ENCODE measurements at regions not wholly inside any gene's neighbourhood (a gene's known extent, or its start where the extent isn't known, plus 50 kb on each side); places are given as distances from the start of the nearest gene placed in this dataset.

DNA sequence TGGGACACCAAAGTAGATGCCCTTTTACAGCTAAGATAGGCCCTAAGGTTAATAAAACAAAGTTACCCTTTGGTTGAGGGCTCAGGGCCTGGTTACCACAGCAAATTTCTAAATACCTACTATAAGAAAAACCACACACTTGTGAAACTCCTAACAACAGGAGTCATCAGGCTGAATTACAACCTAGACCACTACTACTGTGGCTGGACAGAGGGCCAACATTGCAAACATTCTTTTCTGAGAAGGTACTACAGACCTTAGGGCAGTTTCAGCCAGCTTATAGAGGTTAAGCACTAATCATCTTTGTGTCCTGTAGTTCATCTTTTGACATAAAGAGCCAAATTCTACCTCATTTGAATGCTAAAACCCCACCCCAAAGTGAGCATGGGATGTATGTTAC lies 504.0 kb downstream of the RAPGEF2 start:
- TF ChIP-seq, protein P1, sequence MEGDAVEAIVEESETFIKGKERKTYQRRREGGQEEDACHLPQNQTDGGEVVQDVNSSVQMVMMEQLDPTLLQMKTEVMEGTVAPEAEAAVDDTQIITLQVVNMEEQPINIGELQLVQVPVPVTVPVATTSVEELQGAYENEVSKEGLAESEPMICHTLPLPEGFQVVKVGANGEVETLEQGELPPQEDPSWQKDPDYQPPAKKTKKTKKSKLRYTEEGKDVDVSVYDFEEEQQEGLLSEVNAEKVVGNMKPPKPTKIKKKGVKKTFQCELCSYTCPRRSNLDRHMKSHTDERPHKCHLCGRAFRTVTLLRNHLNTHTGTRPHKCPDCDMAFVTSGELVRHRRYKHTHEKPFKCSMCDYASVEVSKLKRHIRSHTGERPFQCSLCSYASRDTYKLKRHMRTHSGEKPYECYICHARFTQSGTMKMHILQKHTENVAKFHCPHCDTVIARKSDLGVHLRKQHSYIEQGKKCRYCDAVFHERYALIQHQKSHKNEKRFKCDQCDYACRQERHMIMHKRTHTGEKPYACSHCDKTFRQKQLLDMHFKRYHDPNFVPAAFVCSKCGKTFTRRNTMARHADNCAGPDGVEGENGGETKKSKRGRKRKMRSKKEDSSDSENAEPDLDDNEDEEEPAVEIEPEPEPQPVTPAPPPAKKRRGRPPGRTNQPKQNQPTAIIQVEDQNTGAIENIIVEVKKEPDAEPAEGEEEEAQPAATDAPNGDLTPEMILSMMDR (IDR thresholded peaks at IDR 0.05) = no peak
- no peak for TF ChIP-seq POLR2A (IDR thresholded peaks at IDR 0.05)

Measured in upper lobe of left lung (tissue), 4 donors.